HCT116 (cell line): ENCODE measurements at regions not wholly inside any gene's neighbourhood (a gene's known extent, or its start where the extent isn't known, plus 50 kb on each side); places are given as distances from the start of the nearest gene placed in this dataset.

Experiments used
- ATAC-seq: fragments of 200-7000 bp; cut with Tn5 transposase; 2 replicates; pipeline ENCODE4 v1.9.1; 2020; ENCODE audit warnings: mild to moderate bottlenecking, moderate library complexity
- BruUV-seq: library from RNA; stranded (reverse); fragments of 400-500 nt; replicated peaks from 2 replicates; lab custom pipeline; 2021; lab: Mats Ljungman, UMichigan
- CTCF ChIA-PET: fragments of 300-600 bp; sonication (Branson Sonifier 250); formaldehyde crosslinking; loops from one replicate; lab custom pipeline; 2021; ENCODE audit warnings: antibody characterized with exemption; lab: Charles Lee
- POLR2A ChIA-PET: fragments of 300-600, 350-600 bp; sonication (Branson Sonifier 250); formaldehyde crosslinking; loops from one replicate; lab custom pipeline; 2021; ENCODE audit warnings: antibody characterized with exemption; lab: Charles Lee
- RAD21 ChIA-PET, 2 experiments: fragments of 300-600 bp; sonication (Branson Sonifier 250); formaldehyde crosslinking; loops; one replicate each; lab custom pipeline; 2023; ENCODE audit warnings: low total read pairs in 2 of 2; ENCODE audit not compliant: uncharacterized antibody in 2 of 2, unreplicated experiment in 2 of 2, low non-redundant PET in 1 of 2; lab: Charles Lee
- DNase-seq: peaks from one replicate; pipeline ENCODE4 v3.0.0-alpha.2; 2010; ENCODE audit warnings: low read depth, low spot score
- H2AFZ ChIP-seq: fragments of 200-600 bp; shearing (Covaris generic), sonication (generic); 2 replicates; pipeline ENCODE4 v1.6.1; 2017; ENCODE audit warnings: low read depth, mixed run types, mixed read lengths, antibody characterized with exemption, low read length; ENCODE audit not compliant: poor library complexity, severe bottlenecking
- H3K27ac ChIP-seq: 2 replicates; pipeline ENCODE4 v1.5.1; 2012; ENCODE audit warnings: low read depth, low read length
- H3K27me3 ChIP-seq: fragments of 200-600 bp; sonication (generic); 2 replicates; pipeline ENCODE4 v1.6.1; 2016; ENCODE audit warnings: mixed run types, low read length, mixed read lengths; ENCODE audit not compliant: insufficient read depth
- H3K36me3 ChIP-seq, 2 experiments: fragments of 200-500 bp in 1 of 2; fragments of 200-600 bp in 1 of 2; sonication (Bioruptor generic) in 1 of 2; sonication (generic) in 1 of 2; 2 replicates each; pipeline versions ENCODE4 v1.5.1 to v1.6.1; 2014 to 2016; ENCODE audit warnings: low read length in 2 of 2, inconsistent platforms in 1 of 2, mixed read lengths in 1 of 2, mixed run types in 1 of 2; ENCODE audit not compliant: insufficient read depth in 2 of 2, control insufficient read depth in 1 of 2
- H3K4me1 ChIP-seq, 2 experiments: fragments of 200-600 bp in 1 of 2; sonication (generic) in 1 of 2; 2 replicates each; pipeline versions ENCODE4 v1.5.1 to v1.6.1; 2012 to 2017; ENCODE audit warnings: low read length in 2 of 2, inconsistent platforms in 1 of 2, mild to moderate bottlenecking in 1 of 2, mixed read lengths in 1 of 2, mixed run types in 1 of 2, moderate library complexity in 1 of 2; ENCODE audit not compliant: insufficient read depth in 2 of 2, control insufficient read depth in 1 of 2
- H3K4me2 ChIP-seq: fragments of 200-600 bp; sonication (generic); 2 replicates; pipeline ENCODE4 v1.6.1; 2017; ENCODE audit warnings: mixed run types, low read length, mixed read lengths
- H3K4me3 ChIP-seq, 2 experiments: fragments of 200-600 bp in 1 of 2; sonication (generic) in 1 of 2; replicated peaks in 1 of 2; 2 replicates each; pipeline ENCODE4 v1.5.1; 2011 to 2016; ENCODE audit warnings: low read length in 2 of 2, control low read depth in 1 of 2, low read depth in 1 of 2, mild to moderate bottlenecking in 1 of 2, mixed read lengths in 1 of 2, mixed run types in 1 of 2
- H3K79me2 ChIP-seq: fragments of 200-600 bp; sonication (generic); 2 replicates; pipeline ENCODE4 v1.6.1; 2017; ENCODE audit warnings: mild to moderate bottlenecking, mixed run types, low read length, moderate library complexity, mixed read lengths; ENCODE audit not compliant: insufficient read depth
- H3K9ac ChIP-seq: fragments of 200-600 bp; sonication (generic); 2 replicates; pipeline ENCODE4 v1.6.1; 2016; ENCODE audit warnings: low read length, mixed read lengths
- H3K9me2 ChIP-seq: fragments of 200-600 bp; sonication (generic), shearing (Covaris generic); 2 replicates; pipeline ENCODE4 v1.6.1; 2017; ENCODE audit warnings: mixed run types, mild to moderate bottlenecking, moderate library complexity; ENCODE audit not compliant: insufficient read depth
- H3K9me3 ChIP-seq, 2 experiments: fragments of 200-500 bp in 1 of 2; fragments of 200-600 bp in 1 of 2; sonication (Bioruptor generic) in 1 of 2; sonication (generic) in 1 of 2; 2 replicates each; pipeline ENCODE4 v1.6.1; 2014 to 2017; ENCODE audit warnings: low read length in 2 of 2, mixed read lengths in 2 of 2, inconsistent platforms in 1 of 2, low read depth in 1 of 2, mild to moderate bottlenecking in 1 of 2, mixed run types in 1 of 2, moderate library complexity in 1 of 2; ENCODE audit not compliant: control insufficient read depth in 1 of 2, insufficient read depth in 1 of 2
- H4K20me1 ChIP-seq: fragments of 200-600 bp; sonication (generic), shearing (Covaris generic); 2 replicates; pipeline ENCODE4 v1.6.1; 2017; ENCODE audit warnings: mixed run types, mild to moderate bottlenecking, moderate library complexity; ENCODE audit not compliant: insufficient read depth
- CBX3 ChIP-seq: IDR thresholded peaks from 2 replicates; pipeline ENCODE4 v1.6.1; 2012; ENCODE audit warnings: low read depth
- EZH2 ChIP-seq: fragments of 200-600 bp; sonication (generic); IDR thresholded peaks from 2 replicates; pipeline ENCODE4 v1.6.1; 2017; ENCODE audit warnings: antibody characterized with exemption, mixed run types
- POLR2A ChIP-seq: IDR thresholded peaks from 2 replicates; pipeline ENCODE4 v1.7.0; 2011; ENCODE audit warnings: borderline replicate concordance; ENCODE audit not compliant: insufficient read depth, insufficient read length; ENCODE audit errors: extremely low read depth
- RAD21 ChIP-seq: IDR thresholded peaks from 2 replicates; pipeline ENCODE4 v1.6.1; 2012; ENCODE audit warnings: low read depth, mild to moderate bottlenecking
- SIN3A ChIP-seq: IDR thresholded peaks from 2 replicates; pipeline ENCODE4 v1.6.1; 2012; ENCODE audit warnings: low read depth
- SP1 ChIP-seq: IDR thresholded peaks from 2 replicates; pipeline ENCODE4 v1.6.1; 2012; ENCODE audit warnings: low read depth
- TCF7L2 ChIP-seq: IDR thresholded peaks from 2 replicates; pipeline ENCODE4 v1.7.0; 2011; ENCODE audit warnings: borderline replicate concordance, inconsistent platforms; ENCODE audit not compliant: insufficient read depth, insufficient read length; ENCODE audit errors: extremely low read depth
- ZFX ChIP-seq: fragments of 450-650 bp; IDR thresholded peaks from 2 replicates; pipeline ENCODE4 v1.6.1; 2017
- ZNF274 ChIP-seq: fragments of 200-500 bp; sonication (Bioruptor generic); IDR thresholded peaks from 2 replicates; pipeline ENCODE4 v1.6.1; 2014; ENCODE audit warnings: mild to moderate bottlenecking, low read depth, low read length, inconsistent platforms
- intact Hi-C: fragments of 100-400 bp; cut with micrococcal nuclease; formaldehyde crosslinking; loops from 2 replicates; pipeline ENCODE4 v1.10.0; 2022
- TF ChIP-seq, protein P1 (sequence below), 3 experiments: fragments of 200-600 bp in 1 of 3; sonication (generic) in 1 of 3; IDR thresholded peaks in 2 of 3; conservative IDR thresholded peaks in 1 of 3; 2 replicates each; pipeline ENCODE4 v1.5.1; 2012 to 2017; ENCODE audit warnings: low read depth in 2 of 3, low read length in 2 of 3, antibody characterized with exemption in 1 of 3, borderline replicate concordance in 1 of 3, control low read depth in 1 of 3, mild to moderate bottlenecking in 1 of 3, mixed read lengths in 1 of 3, mixed run types in 1 of 3, moderate library complexity in 1 of 3; ENCODE audit not compliant: insufficient read depth in 1 of 3
- TF ChIP-seq, protein P2 (sequence below): IDR thresholded peaks from 2 replicates; pipeline ENCODE4 v1.6.1; 2011; ENCODE audit warnings: mild to moderate bottlenecking, low read length, moderate library complexity; ENCODE audit not compliant: insufficient replicate concordance; ENCODE audit errors: extremely low read depth

DNA sequence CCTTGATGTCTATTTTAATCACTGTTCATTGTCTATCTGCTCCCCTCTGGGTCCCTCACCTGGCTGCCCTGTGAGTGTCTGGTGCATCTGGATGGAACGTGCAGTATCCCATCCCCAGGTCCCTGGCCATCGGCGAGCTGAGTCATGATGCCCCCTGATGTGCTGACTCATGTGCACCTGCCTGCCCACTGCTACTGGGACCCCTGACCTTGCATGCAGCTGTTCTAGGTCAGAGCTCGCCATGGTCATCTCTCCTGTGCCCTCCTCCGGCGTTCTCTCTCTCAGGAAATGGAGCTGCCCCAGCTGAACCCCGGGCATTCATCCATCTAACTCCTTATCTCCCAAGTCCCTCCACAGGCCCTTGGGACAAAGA is 516.2 kb upstream of the HS6ST1 start:
- BruUV-seq: no TSS peak
- Histone ChIP-seq H3K36me3 (no peaks in the 10 kb centered on the region), H3K9me3 (no peaks in the 10 kb centered on the region), H3K4me1 (no peaks in the 10 kb centered on the region), H3K27me3 (peaks cover 17% of the 10 kb centered on the region), H3K9ac (no peak overlapping the region), H3K27ac (no peak overlapping the region), H3K4me2 (no peak overlapping the region), H2AFZ (no peak overlapping the region), H3K79me2 (no peaks in the 10 kb centered on the region), H4K20me1 (no peaks in the 10 kb centered on the region), H3K4me3 (no peak overlapping the region), H3K9me2 (no peaks in the 10 kb centered on the region)
- POLR2A ChIA-PET: no interaction called here
- ATAC-seq: no peak
- intact Hi-C loops: no loop called here
- no peak for DNase-seq
- CTCF ChIA-PET: no interaction called here
- RAD21 ChIA-PET: no interaction called here
- TF ChIP-seq TCF7L2: no peak
- TF ChIP-seq RAD21: no peak
- TF ChIP-seq ZFX: no peak
- no peak for TF ChIP-seq SP1
- no peak for TF ChIP-seq CBX3
- TF ChIP-seq, protein P1, sequence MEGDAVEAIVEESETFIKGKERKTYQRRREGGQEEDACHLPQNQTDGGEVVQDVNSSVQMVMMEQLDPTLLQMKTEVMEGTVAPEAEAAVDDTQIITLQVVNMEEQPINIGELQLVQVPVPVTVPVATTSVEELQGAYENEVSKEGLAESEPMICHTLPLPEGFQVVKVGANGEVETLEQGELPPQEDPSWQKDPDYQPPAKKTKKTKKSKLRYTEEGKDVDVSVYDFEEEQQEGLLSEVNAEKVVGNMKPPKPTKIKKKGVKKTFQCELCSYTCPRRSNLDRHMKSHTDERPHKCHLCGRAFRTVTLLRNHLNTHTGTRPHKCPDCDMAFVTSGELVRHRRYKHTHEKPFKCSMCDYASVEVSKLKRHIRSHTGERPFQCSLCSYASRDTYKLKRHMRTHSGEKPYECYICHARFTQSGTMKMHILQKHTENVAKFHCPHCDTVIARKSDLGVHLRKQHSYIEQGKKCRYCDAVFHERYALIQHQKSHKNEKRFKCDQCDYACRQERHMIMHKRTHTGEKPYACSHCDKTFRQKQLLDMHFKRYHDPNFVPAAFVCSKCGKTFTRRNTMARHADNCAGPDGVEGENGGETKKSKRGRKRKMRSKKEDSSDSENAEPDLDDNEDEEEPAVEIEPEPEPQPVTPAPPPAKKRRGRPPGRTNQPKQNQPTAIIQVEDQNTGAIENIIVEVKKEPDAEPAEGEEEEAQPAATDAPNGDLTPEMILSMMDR (IDR thresholded peaks at IDR 0.05 in 2 of 3, conservative IDR thresholded peaks at IDR 0.05 in 1 of 3; ENCODE audit: borderline replicate concordance in 1 of 3, insufficient read depth in 1 of 3, low read depth in 2 of 3, low read length in 2 of 3): no peak
- no peak for TF ChIP-seq SIN3A
- TF ChIP-seq, protein P2, sequence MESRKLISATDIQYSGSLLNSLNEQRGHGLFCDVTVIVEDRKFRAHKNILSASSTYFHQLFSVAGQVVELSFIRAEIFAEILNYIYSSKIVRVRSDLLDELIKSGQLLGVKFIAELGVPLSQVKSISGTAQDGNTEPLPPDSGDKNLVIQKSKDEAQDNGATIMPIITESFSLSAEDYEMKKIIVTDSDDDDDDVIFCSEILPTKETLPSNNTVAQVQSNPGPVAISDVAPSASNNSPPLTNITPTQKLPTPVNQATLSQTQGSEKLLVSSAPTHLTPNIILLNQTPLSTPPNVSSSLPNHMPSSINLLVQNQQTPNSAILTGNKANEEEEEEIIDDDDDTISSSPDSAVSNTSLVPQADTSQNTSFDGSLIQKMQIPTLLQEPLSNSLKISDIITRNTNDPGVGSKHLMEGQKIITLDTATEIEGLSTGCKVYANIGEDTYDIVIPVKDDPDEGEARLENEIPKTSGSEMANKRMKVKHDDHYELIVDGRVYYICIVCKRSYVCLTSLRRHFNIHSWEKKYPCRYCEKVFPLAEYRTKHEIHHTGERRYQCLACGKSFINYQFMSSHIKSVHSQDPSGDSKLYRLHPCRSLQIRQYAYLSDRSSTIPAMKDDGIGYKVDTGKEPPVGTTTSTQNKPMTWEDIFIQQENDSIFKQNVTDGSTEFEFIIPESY: no peak
- TF ChIP-seq ZNF274: no peak
- no peak for TF ChIP-seq POLR2A
- TF ChIP-seq EZH2: no peak
